ENCODE measurements at regions not wholly inside any gene's neighbourhood (a gene's known extent, or its start where the extent isn't known, plus 50 kb on each side); places are given as distances from the start of the nearest gene placed in this dataset.
"Not testable (repeated sequence)": the region's sequence is repeated elsewhere in the genome, so short reads cannot be mapped to it uniquely, and the experiment has no call there.

DNA sequence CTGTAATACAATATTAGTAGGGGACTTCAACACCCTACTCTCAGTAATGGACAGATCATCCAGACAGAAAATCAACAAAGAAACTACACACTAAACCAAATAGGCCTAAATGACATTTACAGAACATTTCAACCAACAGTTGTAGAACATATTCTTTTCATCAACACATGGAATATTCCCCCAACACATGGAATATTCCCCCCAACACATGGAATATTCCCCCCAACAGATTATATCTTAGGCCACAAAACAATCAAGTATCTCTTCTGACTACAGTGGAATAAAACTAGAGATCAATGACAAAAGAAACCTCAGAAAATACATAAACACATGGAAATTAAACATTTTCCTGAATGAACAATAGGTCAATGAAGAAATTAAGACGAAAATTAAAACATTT is 187.2 kb upstream of the RBBP8 start:
- Histone ChIP-seq H3K9me3 (peaks cover 0 to 5% of the 10 kb centered on the region in 2 donors), H3K36me3 (no peaks in the 10 kb centered on the region), H3K27ac (no peak overlapping the region), H3K27me3 (no peaks in the 10 kb centered on the region), H3K4me3 (no peak overlapping the region), H3K4me1 (no peaks in the 10 kb centered on the region)
- intact Hi-C loops (cut with DNase I): no loop called here
- DNase-seq: no peak
- no peak for ATAC-seq
- TF ChIP-seq, protein P1, sequence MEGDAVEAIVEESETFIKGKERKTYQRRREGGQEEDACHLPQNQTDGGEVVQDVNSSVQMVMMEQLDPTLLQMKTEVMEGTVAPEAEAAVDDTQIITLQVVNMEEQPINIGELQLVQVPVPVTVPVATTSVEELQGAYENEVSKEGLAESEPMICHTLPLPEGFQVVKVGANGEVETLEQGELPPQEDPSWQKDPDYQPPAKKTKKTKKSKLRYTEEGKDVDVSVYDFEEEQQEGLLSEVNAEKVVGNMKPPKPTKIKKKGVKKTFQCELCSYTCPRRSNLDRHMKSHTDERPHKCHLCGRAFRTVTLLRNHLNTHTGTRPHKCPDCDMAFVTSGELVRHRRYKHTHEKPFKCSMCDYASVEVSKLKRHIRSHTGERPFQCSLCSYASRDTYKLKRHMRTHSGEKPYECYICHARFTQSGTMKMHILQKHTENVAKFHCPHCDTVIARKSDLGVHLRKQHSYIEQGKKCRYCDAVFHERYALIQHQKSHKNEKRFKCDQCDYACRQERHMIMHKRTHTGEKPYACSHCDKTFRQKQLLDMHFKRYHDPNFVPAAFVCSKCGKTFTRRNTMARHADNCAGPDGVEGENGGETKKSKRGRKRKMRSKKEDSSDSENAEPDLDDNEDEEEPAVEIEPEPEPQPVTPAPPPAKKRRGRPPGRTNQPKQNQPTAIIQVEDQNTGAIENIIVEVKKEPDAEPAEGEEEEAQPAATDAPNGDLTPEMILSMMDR (IDR thresholded peaks at IDR 0.05): no peak

DNA sequence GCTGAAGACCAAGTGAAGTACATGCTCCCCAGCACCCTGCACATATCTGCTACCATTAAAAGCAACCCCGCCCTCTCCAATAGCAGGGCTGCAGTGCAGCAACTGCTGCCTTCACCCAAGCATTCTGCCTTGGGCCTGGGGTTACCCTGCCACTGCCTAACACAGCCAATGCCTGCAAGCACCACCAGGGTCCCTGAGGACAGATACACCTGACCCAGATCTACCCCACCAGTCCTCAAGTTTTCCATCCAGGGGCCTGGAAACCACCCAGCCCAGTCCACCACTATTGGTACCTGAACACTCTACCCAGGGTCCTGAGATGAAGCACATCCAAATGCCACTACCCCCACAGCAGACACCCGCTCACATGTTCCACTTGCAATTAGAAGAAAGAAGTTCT is 181.1 kb upstream of the RBBP8 start:
- DNase-seq (no peak), ATAC-seq (no peak)
- no peaks in the 10 kb centered on the region for H3K36me3 ChIP-seq
- no peaks in the 10 kb centered on the region for H3K4me1 ChIP-seq
- H3K4me3 ChIP-seq: no peak overlapping the region
- H3K27me3 ChIP-seq: no peaks in the 10 kb centered on the region
- H3K9me3 ChIP-seq: no peaks in the 10 kb centered on the region
- H3K27ac ChIP-seq: no peak overlapping the region
- TF ChIP-seq, protein P1 (IDR thresholded peaks at IDR 0.05): no peak
- intact Hi-C loops (cut with DNase I): no loop called here

DNA sequence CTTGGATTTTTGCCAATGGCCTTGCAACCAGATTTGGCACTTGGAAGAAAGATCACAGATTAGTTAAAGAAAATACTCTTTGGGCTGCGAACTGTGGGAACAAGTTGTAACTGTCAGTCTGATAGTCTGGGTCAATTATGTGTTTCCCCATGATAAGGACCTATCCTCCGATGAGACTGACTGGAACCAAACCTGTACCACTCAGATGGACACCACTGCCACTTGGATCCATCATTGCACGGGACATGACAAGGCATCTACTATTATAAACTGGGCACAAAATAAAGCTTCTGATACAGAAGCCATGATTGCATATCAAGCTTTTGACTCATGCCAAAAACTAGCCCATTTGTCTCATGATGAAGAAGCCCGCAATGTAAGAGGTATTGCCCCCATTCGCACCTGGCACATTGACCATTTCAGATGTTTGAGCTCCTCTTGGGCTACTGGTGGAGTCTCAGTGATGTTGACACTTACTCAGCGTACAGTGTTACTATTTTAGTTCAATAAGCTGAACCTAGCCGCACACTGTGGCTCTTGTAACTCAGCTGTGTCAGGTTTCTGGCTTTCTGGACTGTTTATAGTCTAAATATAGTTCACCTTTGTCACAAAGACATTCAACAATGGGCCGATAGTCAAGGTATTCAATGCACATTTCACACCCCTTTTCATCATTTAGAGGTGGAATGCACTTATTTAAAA is 179.8 kb upstream of the RBBP8 start:
- no peaks in the 10 kb centered on the region for H3K9me3 ChIP-seq
- intact Hi-C loops (cut with DNase I): no loop called here
- H3K4me3 ChIP-seq: no peak overlapping the region
- no peaks in the 10 kb centered on the region for H3K36me3 ChIP-seq
- no peaks in the 10 kb centered on the region for H3K27me3 ChIP-seq
- DNase-seq (no peak), ATAC-seq (peak; percentile 33)
- no peaks in the 10 kb centered on the region for H3K4me1 ChIP-seq
- TF ChIP-seq, protein P1 (IDR thresholded peaks at IDR 0.05): no peak
- no peak overlapping the region for H3K27ac ChIP-seq

DNA sequence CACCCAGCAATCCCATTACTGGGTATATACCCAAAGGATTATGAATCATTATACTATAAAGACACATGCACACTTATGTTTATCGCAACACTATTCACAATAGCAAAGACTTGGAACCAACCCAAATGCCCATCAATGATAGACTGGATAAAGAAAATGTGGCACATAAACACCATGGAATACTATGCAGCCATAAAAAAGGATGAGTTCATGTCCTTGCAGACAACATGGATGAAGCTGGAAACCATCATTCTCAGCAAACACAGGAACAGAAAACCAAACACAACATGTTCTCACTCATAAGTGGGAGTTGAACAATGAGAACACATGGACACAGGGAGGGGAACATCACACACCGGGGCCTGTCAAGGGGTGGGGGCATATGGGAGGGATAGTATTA is 169.1 kb upstream of the RBBP8 start:
- H3K27me3 ChIP-seq; intact Hi-C loops (cut with DNase I); ATAC-seq; H3K27ac ChIP-seq; DNase-seq; H3K36me3 ChIP-seq; H3K4me1 ChIP-seq; H3K9me3 ChIP-seq; H3K4me3 ChIP-seq: not testable (repeated sequence)

DNA sequence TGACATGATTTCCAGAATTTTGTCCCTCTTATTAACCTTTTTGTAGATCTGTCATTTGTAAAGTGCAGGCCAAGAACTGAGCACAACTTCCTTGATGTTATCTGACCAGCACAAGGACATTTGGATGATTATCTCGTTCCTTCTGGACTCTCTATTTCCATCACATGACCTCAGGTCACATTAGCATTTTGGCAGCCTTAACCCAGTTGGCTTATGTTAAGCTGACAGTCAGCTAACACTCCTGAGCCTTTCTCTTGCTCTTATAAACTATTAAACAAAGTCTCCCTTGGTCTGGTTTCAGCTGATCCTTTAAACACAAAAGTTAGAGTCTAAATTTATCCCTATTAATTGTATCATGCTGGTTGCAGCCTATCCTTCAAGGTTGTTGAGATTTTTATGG is 167.2 kb upstream of the RBBP8 start:
- no peak overlapping the region for H3K4me3 ChIP-seq
- H3K9me3 ChIP-seq: peaks cover 0 to 5% of the 10 kb centered on the region in 2 donors
- TF ChIP-seq, protein P1 (IDR thresholded peaks at IDR 0.05): no peak
- DNase-seq (peak in 2 of 4 donors; percentile 16 to 40), ATAC-seq (peak; percentile 32)
- intact Hi-C loops (cut with DNase I): no loop called here
- no peaks in the 10 kb centered on the region for H3K4me1 ChIP-seq
- H3K36me3 ChIP-seq: no peaks in the 10 kb centered on the region
- no peaks in the 10 kb centered on the region for H3K27me3 ChIP-seq
- H3K27ac ChIP-seq: no peak overlapping the region

DNA sequence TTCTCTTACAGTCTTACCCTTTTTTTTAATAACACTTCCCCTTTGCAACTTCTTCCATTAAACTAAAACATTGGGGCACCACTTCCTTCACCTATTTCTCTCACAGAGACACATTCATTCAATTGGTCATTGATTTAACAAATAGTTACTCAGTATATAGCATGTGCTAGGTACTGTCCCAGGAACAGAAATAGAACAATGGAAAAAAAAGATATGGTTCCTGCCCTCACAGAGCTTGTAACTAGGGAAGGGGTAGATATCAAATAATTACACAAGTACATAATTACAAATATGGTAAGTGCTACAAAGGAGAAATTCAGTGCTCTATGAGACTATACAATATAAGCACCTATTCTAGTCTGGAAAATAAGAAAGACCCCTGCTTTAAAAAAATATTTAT is 165.5 kb upstream of the RBBP8 start:
- Histone ChIP-seq H3K4me3 (no peak overlapping the region), H3K36me3 (no peaks in the 10 kb centered on the region), H3K27ac (no peak overlapping the region), H3K27me3 (no peaks in the 10 kb centered on the region), H3K4me1 (no peaks in the 10 kb centered on the region), H3K9me3 (peaks cover 0 to 5% of the 10 kb centered on the region in 2 donors)
- intact Hi-C loops (cut with DNase I): no loop called here
- TF ChIP-seq, protein P1 (IDR thresholded peaks at IDR 0.05): no peak
- DNase-seq (no peak), ATAC-seq (no peak)
